HEK293 (cell line): ENCODE measurements at regions not wholly inside any gene's neighbourhood (a gene's known extent, or its start where the extent isn't known, plus 50 kb on each side); places are given as distances from the start of the nearest gene placed in this dataset.

ENCODE experiments used
- CTCF ChIA-PET: fragments of 350-600 bp; formaldehyde crosslinking; extraction: SDS; loops from one replicate; lab custom pipeline; 2021; ENCODE audit warnings: antibody characterized with exemption; lab: Yijun Ruan, JAX
- POLR2A ChIA-PET: fragments of 300-600 bp; formaldehyde crosslinking; extraction: SDS; loops from one replicate; lab custom pipeline; 2020; ENCODE audit warnings: antibody characterized with exemption, inconsistent platforms; lab: Yijun Ruan, JAX
- H3K27ac ChIP-seq: fragments of 200-500 bp; sonication (Bioruptor generic); 2 replicates; pipeline ENCODE4 v1.5.1; 2014; ENCODE audit warnings: low read depth, low read length, control low read depth, inconsistent platforms; ENCODE audit errors: extremely low read depth
- H3K36me3 ChIP-seq, 2 experiments: fragments of 200-500 bp in 1 of 2; sonication (Bioruptor generic) in 1 of 2; 1 replicate in 1 of 2; 2 replicates in 1 of 2; pipeline ENCODE4 v1.5.1; 2014 to 2017; ENCODE audit warnings: inconsistent platforms in 2 of 2, low read length in 2 of 2; ENCODE audit not compliant: control insufficient read depth in 2 of 2, insufficient read depth in 1 of 2
- H3K4me1 ChIP-seq: fragments of 200-500 bp; sonication (Bioruptor generic); 2 replicates; pipeline ENCODE4 v1.5.1; 2014; ENCODE audit warnings: mild to moderate bottlenecking, low read length, inconsistent platforms; ENCODE audit not compliant: control insufficient read depth, insufficient read depth
- H3K4me3 ChIP-seq: 2 replicates; pipeline ENCODE4 v1.5.1; 2011; ENCODE audit warnings: low read depth, mild to moderate bottlenecking, control low read depth, low read length, moderate library complexity
- H3K9me3 ChIP-seq: fragments of 200-500 bp; sonication (Bioruptor generic); 2 replicates; pipeline ENCODE4 v1.5.1; 2014; ENCODE audit warnings: low read depth, low read length, inconsistent platforms; ENCODE audit not compliant: control insufficient read depth, insufficient read depth
- BCL11B ChIP-seq: fragments of 450-650 bp; formaldehyde crosslinking; IDR thresholded peaks from 2 replicates; pipeline ENCODE4 v1.5.1; 2016; ENCODE audit warnings: low read depth, missing biosample characterization, missing genetic modification characterization
- MEIS1 ChIP-seq: sonication (generic); formaldehyde crosslinking; IDR thresholded peaks from 2 replicates; pipeline ENCODE4 v1.8.1; 2022; ENCODE audit warnings: missing genetic modification reagents, mild to moderate bottlenecking, borderline replicate concordance
- SCRT1 ChIP-seq: fragments of 450-650 bp; formaldehyde crosslinking; IDR thresholded peaks from 2 replicates; pipeline ENCODE4 v1.5.1; 2016; ENCODE audit warnings: missing biosample characterization, missing genetic modification characterization, borderline replicate concordance
- SP3 ChIP-seq: fragments of 450-650 bp; formaldehyde crosslinking; IDR thresholded peaks from 2 replicates; pipeline ENCODE4 v1.5.1; 2016; ENCODE audit warnings: missing biosample characterization, missing genetic modification characterization
- TRIM28 ChIP-seq: IDR thresholded peaks from 2 replicates; pipeline ENCODE4 v1.6.1; 2011; ENCODE audit warnings: low read length, control low read depth, borderline replicate concordance
- ZFP41 ChIP-seq: fragments of 450-650 bp; formaldehyde crosslinking; IDR thresholded peaks from 2 replicates; pipeline ENCODE4 v1.5.1; 2016; ENCODE audit warnings: missing biosample characterization, missing genetic modification characterization, borderline replicate concordance
- ZNF146 ChIP-seq: fragments of 450-650 bp; formaldehyde crosslinking; IDR thresholded peaks from 2 replicates; pipeline ENCODE4 v1.5.1; 2016; ENCODE audit warnings: missing biosample characterization, missing genetic modification characterization
- ZNF184 ChIP-seq: fragments of 450-650 bp; IDR thresholded peaks from 2 replicates; pipeline ENCODE4 v1.5.1; 2018; ENCODE audit warnings: missing biosample characterization, mild to moderate bottlenecking, missing genetic modification characterization
- ZNF23 ChIP-seq: fragments of 450-650 bp; formaldehyde crosslinking; IDR thresholded peaks from 2 replicates; pipeline ENCODE4 v1.5.1; 2016; ENCODE audit warnings: missing biosample characterization, missing genetic modification characterization, borderline replicate concordance
- ZNF266 ChIP-seq: fragments of 450-650 bp; formaldehyde crosslinking; IDR thresholded peaks from 2 replicates; pipeline ENCODE4 v1.5.1; 2016; ENCODE audit warnings: missing biosample characterization, missing genetic modification characterization, low read depth
- ZNF324 ChIP-seq: fragments of 450-650 bp; formaldehyde crosslinking; IDR thresholded peaks from 2 replicates; pipeline ENCODE4 v1.5.1; 2016; ENCODE audit warnings: missing biosample characterization, missing genetic modification characterization
- ZNF473 ChIP-seq: fragments of 450-650 bp; formaldehyde crosslinking; IDR thresholded peaks from 2 replicates; pipeline ENCODE4 v1.5.1; 2017; ENCODE audit warnings: missing biosample characterization, missing genetic modification characterization
- ZNF585B ChIP-seq: fragments of 450-650 bp; formaldehyde crosslinking; IDR thresholded peaks from 2 replicates; pipeline ENCODE4 v1.5.1; 2016; ENCODE audit warnings: missing biosample characterization, missing genetic modification characterization
- ZNF654 ChIP-seq: fragments of 450-650 bp; formaldehyde crosslinking; IDR thresholded peaks from 2 replicates; pipeline ENCODE4 v1.5.1; 2016; ENCODE audit warnings: low read depth, missing biosample characterization, missing genetic modification characterization
- ZNF658 ChIP-seq: fragments of 450-650 bp; formaldehyde crosslinking; IDR thresholded peaks from 2 replicates; pipeline ENCODE4; 2016; ENCODE audit warnings: missing biosample characterization, missing genetic modification characterization
- ZNF677 ChIP-seq: fragments of 450-650 bp; IDR thresholded peaks from 2 replicates; pipeline ENCODE4 v1.5.0; 2018; ENCODE audit warnings: missing biosample characterization, mild to moderate bottlenecking, missing genetic modification characterization, moderate library complexity
- ZNF747 ChIP-seq: fragments of 450-650 bp; formaldehyde crosslinking; IDR thresholded peaks from 2 replicates; pipeline ENCODE4 v1.5.1; 2016; ENCODE audit warnings: missing biosample characterization, missing genetic modification characterization
- ZSCAN16 ChIP-seq: fragments of 450-650 bp; formaldehyde crosslinking; IDR thresholded peaks from 2 replicates; pipeline ENCODE4 v1.5.1; 2016; ENCODE audit warnings: missing biosample characterization, missing genetic modification characterization
- ZSCAN23 ChIP-seq: fragments of 450-650 bp; formaldehyde crosslinking; IDR thresholded peaks from 2 replicates; pipeline ENCODE4 v1.5.1; 2016; ENCODE audit warnings: missing biosample characterization, missing genetic modification characterization
- ZSCAN30 ChIP-seq: fragments of 450-650 bp; IDR thresholded peaks from 2 replicates; pipeline ENCODE4 v1.5.1; 2018; ENCODE audit warnings: missing biosample characterization, mild to moderate bottlenecking, missing genetic modification characterization, moderate library complexity
- TF ChIP-seq, protein P1 (sequence below): fragments of 450-650 bp; formaldehyde crosslinking; IDR thresholded peaks from 2 replicates; pipeline ENCODE4 v1.5.1; 2016; ENCODE audit warnings: missing biosample characterization, missing genetic modification characterization, low read depth
- TF ChIP-seq, protein P2 (sequence below): fragments of 450-650 bp; formaldehyde crosslinking; IDR thresholded peaks from 2 replicates; pipeline ENCODE4 v1.5.1; 2016; ENCODE audit warnings: missing biosample characterization, missing genetic modification characterization
- TF ChIP-seq, protein P3 (sequence below): IDR thresholded peaks from 2 replicates; pipeline ENCODE4 v1.6.1; 2011; ENCODE audit warnings: mild to moderate bottlenecking, low read depth, low read length, borderline replicate concordance
- TF ChIP-seq, protein P4 (sequence below): fragments of 450-650 bp; formaldehyde crosslinking; IDR thresholded peaks from 2 replicates; pipeline ENCODE4 v1.5.1; 2016; ENCODE audit warnings: missing biosample characterization, missing genetic modification characterization
- TF ChIP-seq, protein P5 (sequence below): fragments of 450-650 bp; formaldehyde crosslinking; IDR thresholded peaks from 2 replicates; pipeline ENCODE4 v1.5.1; 2016; ENCODE audit warnings: missing biosample characterization, missing genetic modification characterization
- TF ChIP-seq, protein P6 (sequence below): fragments of 450-650 bp; formaldehyde crosslinking; IDR thresholded peaks from 2 replicates; pipeline ENCODE4 v1.5.1; 2016; ENCODE audit warnings: missing biosample characterization, missing genetic modification characterization

DNA sequence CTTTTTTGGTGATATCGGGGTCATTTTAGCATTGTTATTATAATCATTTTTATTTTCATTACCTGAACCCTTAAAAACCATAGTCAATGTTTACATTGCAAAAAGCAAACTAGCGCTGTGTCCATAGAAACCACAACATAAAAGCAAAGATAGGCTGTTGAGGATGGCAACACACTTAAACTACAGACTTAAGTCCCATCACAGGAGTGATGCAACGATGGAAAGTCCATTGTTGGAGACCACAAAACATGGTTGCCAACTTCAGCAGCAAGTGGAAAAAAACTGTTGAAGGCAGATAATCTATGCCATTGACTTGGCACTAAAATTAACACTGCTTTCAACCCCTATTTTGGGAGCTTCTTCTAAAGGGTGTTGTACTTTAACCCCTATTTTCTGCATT is 398.8 kb upstream of the IGFBP3 start:
- ChIA-PET POLR2A (no interaction called here), CTCF (no interaction called here)
- TF ChIP-seq TRIM28 (no peak), ZNF146 (tag by site-specific recombination) (no peak), ZSCAN23 (tag by site-specific recombination) (no peak), ZNF473 (no peak), ZSCAN30 (no peak), ZNF266 (no peak), ZNF324 (no peak), ZNF747 (tag by site-specific recombination) (no peak), SP3 (tag by site-specific recombination) (no peak), ZFP41 (tag by site-specific recombination) (no peak), ZNF23 (tag by site-specific recombination) (no peak), ZNF654 (no peak), ZNF677 (tag by site-specific recombination) (no peak), BCL11B (tag by site-specific recombination) (no peak), ZSCAN16 (tag by site-specific recombination) (no peak)
- TF ChIP-seq, protein P1, sequence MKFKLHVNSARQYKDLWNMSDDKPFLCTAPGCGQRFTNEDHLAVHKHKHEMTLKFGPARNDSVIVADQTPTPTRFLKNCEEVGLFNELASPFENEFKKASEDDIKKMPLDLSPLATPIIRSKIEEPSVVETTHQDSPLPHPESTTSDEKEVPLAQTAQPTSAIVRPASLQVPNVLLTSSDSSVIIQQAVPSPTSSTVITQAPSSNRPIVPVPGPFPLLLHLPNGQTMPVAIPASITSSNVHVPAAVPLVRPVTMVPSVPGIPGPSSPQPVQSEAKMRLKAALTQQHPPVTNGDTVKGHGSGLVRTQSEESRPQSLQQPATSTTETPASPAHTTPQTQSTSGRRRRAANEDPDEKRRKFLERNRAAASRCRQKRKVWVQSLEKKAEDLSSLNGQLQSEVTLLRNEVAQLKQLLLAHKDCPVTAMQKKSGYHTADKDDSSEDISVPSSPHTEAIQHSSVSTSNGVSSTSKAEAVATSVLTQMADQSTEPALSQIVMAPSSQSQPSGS (tag by site-specific recombination): no peak
- TF ChIP-seq, protein P2, sequence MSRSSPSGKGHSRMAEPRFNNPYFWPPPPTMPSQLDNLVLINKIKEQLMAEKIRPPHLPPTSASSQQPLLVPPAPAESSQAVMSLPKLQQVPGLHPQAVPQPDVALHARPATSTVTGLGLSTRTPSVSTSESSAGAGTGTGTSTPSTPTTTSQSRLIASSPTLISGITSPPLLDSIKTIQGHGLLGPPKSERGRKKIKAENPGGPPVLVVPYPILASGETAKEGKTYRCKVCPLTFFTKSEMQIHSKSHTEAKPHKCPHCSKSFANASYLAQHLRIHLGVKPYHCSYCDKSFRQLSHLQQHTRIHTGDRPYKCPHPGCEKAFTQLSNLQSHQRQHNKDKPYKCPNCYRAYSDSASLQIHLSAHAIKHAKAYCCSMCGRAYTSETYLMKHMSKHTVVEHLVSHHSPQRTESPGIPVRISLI: no peak
- TF ChIP-seq, protein P3, sequence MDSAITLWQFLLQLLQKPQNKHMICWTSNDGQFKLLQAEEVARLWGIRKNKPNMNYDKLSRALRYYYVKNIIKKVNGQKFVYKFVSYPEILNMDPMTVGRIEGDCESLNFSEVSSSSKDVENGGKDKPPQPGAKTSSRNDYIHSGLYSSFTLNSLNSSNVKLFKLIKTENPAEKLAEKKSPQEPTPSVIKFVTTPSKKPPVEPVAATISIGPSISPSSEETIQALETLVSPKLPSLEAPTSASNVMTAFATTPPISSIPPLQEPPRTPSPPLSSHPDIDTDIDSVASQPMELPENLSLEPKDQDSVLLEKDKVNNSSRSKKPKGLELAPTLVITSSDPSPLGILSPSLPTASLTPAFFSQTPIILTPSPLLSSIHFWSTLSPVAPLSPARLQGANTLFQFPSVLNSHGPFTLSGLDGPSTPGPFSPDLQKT: no peak
- TF ChIP-seq, protein P4, sequence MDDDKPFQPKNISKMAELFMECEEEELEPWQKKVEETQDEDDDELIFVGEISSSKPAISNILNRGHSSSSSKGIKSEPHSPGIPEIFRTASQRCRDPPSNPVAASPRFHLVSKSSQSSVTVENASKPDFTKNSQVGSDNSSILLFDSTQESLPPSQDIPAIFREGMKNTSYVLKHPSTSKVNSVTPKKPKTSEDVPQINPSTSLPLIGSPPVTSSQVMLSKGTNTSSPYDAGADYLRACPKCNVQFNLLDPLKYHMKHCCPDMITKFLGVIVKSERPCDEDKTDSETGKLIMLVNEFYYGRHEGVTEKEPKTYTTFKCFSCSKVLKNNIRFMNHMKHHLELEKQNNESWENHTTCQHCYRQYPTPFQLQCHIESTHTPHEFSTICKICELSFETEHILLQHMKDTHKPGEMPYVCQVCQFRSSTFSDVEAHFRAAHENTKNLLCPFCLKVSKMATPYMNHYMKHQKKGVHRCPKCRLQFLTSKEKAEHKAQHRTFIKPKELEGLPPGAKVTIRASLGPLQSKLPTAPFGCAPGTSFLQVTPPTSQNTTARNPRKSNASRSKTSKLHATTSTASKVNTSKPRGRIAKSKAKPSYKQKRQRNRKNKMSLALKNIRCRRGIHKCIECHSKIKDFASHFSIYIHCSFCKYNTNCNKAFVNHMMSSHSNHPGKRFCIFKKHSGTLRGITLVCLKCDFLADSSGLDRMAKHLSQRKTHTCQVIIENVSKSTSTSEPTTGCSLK (tag by site-specific recombination): no peak
- H3K9me3 ChIP-seq: no peaks in the 10 kb centered on the region
- no peaks in the 10 kb centered on the region for H3K36me3 ChIP-seq
- no peaks in the 10 kb centered on the region for H3K4me1 ChIP-seq
- H3K4me3 ChIP-seq: no peak overlapping the region
- H3K27ac ChIP-seq: no peak overlapping the region

DNA sequence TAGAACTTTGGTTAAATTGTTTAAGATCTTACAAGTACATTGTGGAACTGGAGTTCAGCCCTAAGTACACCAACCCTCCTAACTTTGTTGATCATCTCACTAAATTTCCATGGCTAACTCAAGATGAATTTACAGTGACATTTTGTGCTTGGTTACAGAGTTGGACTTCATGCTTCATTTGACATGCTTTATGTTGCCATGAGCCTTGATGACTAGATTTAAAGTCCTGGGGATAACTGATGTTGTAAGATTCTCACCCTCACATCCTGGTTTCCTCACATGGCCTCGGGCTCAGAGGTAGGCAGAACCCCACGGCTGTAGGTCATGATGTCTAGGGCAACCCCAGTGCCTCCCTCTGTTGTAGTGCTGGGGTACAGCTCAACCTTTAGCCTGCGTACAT is 397.2 kb upstream of the IGFBP3 start:
- Histone ChIP-seq H3K4me3 (no peak overlapping the region), H3K9me3 (no peaks in the 10 kb centered on the region), H3K27ac (no peak overlapping the region), H3K4me1 (no peaks in the 10 kb centered on the region), H3K36me3 (no peaks in the 10 kb centered on the region)
- CTCF ChIA-PET: no interaction called here
- POLR2A ChIA-PET: no interaction called here
- TF ChIP-seq ZNF184 (tag by site-specific recombination): no peak
- TF ChIP-seq, protein P5, sequence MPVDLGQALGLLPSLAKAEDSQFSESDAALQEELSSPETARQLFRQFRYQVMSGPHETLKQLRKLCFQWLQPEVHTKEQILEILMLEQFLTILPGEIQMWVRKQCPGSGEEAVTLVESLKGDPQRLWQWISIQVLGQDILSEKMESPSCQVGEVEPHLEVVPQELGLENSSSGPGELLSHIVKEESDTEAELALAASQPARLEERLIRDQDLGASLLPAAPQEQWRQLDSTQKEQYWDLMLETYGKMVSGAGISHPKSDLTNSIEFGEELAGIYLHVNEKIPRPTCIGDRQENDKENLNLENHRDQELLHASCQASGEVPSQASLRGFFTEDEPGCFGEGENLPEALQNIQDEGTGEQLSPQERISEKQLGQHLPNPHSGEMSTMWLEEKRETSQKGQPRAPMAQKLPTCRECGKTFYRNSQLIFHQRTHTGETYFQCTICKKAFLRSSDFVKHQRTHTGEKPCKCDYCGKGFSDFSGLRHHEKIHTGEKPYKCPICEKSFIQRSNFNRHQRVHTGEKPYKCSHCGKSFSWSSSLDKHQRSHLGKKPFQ: no peak
- no peak for TF ChIP-seq ZNF658 (tag by site-specific recombination)
- no peak for TF ChIP-seq SCRT1 (tag by site-specific recombination)
- TF ChIP-seq MEIS1: no peak
- TF ChIP-seq, protein P6, sequence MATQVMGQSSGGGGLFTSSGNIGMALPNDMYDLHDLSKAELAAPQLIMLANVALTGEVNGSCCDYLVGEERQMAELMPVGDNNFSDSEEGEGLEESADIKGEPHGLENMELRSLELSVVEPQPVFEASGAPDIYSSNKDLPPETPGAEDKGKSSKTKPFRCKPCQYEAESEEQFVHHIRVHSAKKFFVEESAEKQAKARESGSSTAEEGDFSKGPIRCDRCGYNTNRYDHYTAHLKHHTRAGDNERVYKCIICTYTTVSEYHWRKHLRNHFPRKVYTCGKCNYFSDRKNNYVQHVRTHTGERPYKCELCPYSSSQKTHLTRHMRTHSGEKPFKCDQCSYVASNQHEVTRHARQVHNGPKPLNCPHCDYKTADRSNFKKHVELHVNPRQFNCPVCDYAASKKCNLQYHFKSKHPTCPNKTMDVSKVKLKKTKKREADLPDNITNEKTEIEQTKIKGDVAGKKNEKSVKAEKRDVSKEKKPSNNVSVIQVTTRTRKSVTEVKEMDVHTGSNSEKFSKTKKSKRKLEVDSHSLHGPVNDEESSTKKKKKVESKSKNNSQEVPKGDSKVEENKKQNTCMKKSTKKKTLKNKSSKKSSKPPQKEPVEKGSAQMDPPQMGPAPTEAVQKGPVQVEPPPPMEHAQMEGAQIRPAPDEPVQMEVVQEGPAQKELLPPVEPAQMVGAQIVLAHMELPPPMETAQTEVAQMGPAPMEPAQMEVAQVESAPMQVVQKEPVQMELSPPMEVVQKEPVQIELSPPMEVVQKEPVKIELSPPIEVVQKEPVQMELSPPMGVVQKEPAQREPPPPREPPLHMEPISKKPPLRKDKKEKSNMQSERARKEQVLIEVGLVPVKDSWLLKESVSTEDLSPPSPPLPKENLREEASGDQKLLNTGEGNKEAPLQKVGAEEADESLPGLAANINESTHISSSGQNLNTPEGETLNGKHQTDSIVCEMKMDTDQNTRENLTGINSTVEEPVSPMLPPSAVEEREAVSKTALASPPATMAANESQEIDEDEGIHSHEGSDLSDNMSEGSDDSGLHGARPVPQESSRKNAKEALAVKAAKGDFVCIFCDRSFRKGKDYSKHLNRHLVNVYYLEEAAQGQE (tag by site-specific recombination): no peak
- TF ChIP-seq ZSCAN30: no peak
- no peak for TF ChIP-seq ZNF585B
